ENCODE measurements at regions not wholly inside any gene's neighbourhood (a gene's known extent, or its start where the extent isn't known, plus 50 kb on each side); places are given as distances from the start of the nearest gene placed in this dataset.

DNA sequence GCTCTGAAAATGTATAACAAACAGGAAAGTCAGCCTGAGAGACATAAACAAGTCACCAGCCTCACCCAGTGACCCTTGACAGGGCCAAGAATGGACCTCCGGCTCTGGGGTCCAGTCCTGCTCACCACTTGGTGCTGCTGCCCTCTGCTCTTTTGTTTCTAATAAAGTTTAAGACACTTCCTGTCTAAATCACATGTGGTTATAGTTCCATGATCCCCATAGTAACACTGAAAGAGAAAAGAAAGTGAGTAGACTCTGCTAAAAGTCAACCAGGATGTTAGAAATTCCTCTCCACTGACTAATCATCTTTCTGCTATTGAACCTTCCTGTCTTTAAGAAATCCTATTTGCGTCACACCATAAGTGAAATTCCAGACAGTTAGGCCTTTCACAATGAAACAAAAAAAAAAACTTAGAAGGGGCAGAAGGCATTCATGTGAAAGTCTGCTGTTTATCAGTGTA, 179.2 kb upstream of the BET1 start:
- no peak overlapping the region for H3K18ac ChIP-seq (ENCODE audit: extremely low read depth, low read length)
- DNase-seq (ENCODE audit: low read depth in 1 of 2, low spot score in 2 of 2): peak in 1 of 2 experiments; percentile 3
- no peak overlapping the region for H2AFZ ChIP-seq (ENCODE audit: low read length)
- no peak overlapping the region for H4K8ac ChIP-seq (ENCODE audit: extremely low read depth, insufficient read depth, low read length)
- H4K5ac ChIP-seq (ENCODE audit: insufficient read length, low read depth, low read length): no peak overlapping the region
- H3K4ac ChIP-seq (replicated peaks; ENCODE audit: insufficient read length, low read depth, low read length): no peak overlapping the region
- ChIA-PET CTCF (ENCODE audit: partially characterized antibody) (no interaction called here), POLR2A (ENCODE audit: partially characterized antibody) (no interaction called here)
- no peak for FAIRE-seq
- H3K27ac ChIP-seq (ENCODE audit: low read depth, low read length): no peak overlapping the region
- no peak overlapping the region for H2BK120ac ChIP-seq (replicated peaks; ENCODE audit: low read depth, low read length)
- H3K4me2 ChIP-seq (ENCODE audit: insufficient read depth in 1 of 2, low read depth in 2 of 2, low read length in 2 of 2): no peak overlapping the region
- no peak overlapping the region for H4K91ac ChIP-seq (replicated peaks; ENCODE audit: insufficient read length, low read length)
- no peak overlapping the region for H3K9ac ChIP-seq (replicated peaks in 1 of 4; ENCODE audit: extremely low read depth in 1 of 4, low read depth in 3 of 4, low read length in 3 of 4)
- H2BK20ac ChIP-seq (ENCODE audit: low read length): no peak overlapping the region
- no peak overlapping the region for H3K23ac ChIP-seq (ENCODE audit: insufficient read length)
- H4K20me1 ChIP-seq (replicated peaks in 1 of 2; ENCODE audit: control insufficient read depth in 1 of 2, insufficient read depth in 2 of 2, low read length in 2 of 2): no peaks in the 10 kb centered on the region
- H3K56ac ChIP-seq (replicated peaks; ENCODE audit: insufficient read length, low read depth, low read length): no peak overlapping the region
- no peak overlapping the region for H2BK15ac ChIP-seq (ENCODE audit: low read length)
- no peaks in the 10 kb centered on the region for H3K23me2 ChIP-seq (ENCODE audit: low read depth, low read length)
- 70% methylated on average over 2 of the region's 2 CpGs; no CpG with 5 or more reads in 1 of the 2 experiments for WGBS, 2 experiments (ENCODE audit: extremely low coverage in 1 of 2, insufficient coverage in 1 of 2, insufficient read length in 1 of 2, insufficient replicate concordance in 2 of 2, low coverage in 1 of 2, low lambda C conversion rate in 2 of 2, missing lambda C conversion rate in 1 of 2)
- no peak overlapping the region for H3K14ac ChIP-seq (ENCODE audit: insufficient read length)
- H3K9me3 ChIP-seq (ENCODE audit: insufficient read depth in 2 of 2, low read depth in 1 of 2, low read length in 1 of 2): no peaks in the 10 kb centered on the region
- no peaks in the 10 kb centered on the region for H3K79me1 ChIP-seq (ENCODE audit: low read depth, low read length)
- no peak overlapping the region for H3K4me3 ChIP-seq (ENCODE audit: extremely low read depth in 1 of 4, insufficient read depth in 2 of 4, low read depth in 3 of 4, low read length in 4 of 4)
- peaks cover 0 to 2% (median 0%) of the 10 kb centered on the region in 4 experiments; a peak in 1 of 7 replicates for H3K27me3 ChIP-seq (replicated peaks in 1 of 4; ENCODE audit: control insufficient read depth in 3 of 4, extremely low read depth in 1 of 4, insufficient read depth in 3 of 4, low read length in 3 of 4)
- H3K36me3 ChIP-seq (ENCODE audit: control insufficient read depth in 2 of 4, insufficient read depth in 4 of 4, low read length in 3 of 4): no peaks in the 10 kb centered on the region
- no peak overlapping the region for H2BK12ac ChIP-seq (ENCODE audit: low read depth, low read length)
- H2BK5ac ChIP-seq (ENCODE audit: low read depth, low read length): no peak overlapping the region
- H2AK5ac ChIP-seq (ENCODE audit: low read depth, low read length): no peak overlapping the region
- H3K4me1 ChIP-seq (replicated peaks in 1 of 4; ENCODE audit: control insufficient read depth in 3 of 4, insufficient read depth in 4 of 4, low read length in 3 of 4): no peaks in the 10 kb centered on the region; a peak in 1 of 7 replicates
- TF ChIP-seq SRF (IDR thresholded peaks at IDR 0.05; ENCODE audit: low read depth, low read length) (no peak), TBP (IDR thresholded peaks at IDR 0.05; ENCODE audit: low read depth, low read length) (no peak), RBBP5 (IDR thresholded peaks at IDR 0.05; ENCODE audit: borderline replicate concordance, low read depth, low read length) (no peak)
- no peaks in the 10 kb centered on the region for H3K79me2 ChIP-seq (ENCODE audit: control insufficient read depth in 1 of 2, insufficient read depth in 2 of 2, low read length in 2 of 2)

Data from H1 (cell line).